ENCODE measurements at regions not wholly inside any gene's neighbourhood (a gene's known extent, or its start where the extent isn't known, plus 50 kb on each side); places are given as distances from the start of the nearest gene placed in this dataset.

- DNase-seq (ENCODE audit: extremely low read depth, low read depth) = no peak
- TF ChIP-seq, protein P1, sequence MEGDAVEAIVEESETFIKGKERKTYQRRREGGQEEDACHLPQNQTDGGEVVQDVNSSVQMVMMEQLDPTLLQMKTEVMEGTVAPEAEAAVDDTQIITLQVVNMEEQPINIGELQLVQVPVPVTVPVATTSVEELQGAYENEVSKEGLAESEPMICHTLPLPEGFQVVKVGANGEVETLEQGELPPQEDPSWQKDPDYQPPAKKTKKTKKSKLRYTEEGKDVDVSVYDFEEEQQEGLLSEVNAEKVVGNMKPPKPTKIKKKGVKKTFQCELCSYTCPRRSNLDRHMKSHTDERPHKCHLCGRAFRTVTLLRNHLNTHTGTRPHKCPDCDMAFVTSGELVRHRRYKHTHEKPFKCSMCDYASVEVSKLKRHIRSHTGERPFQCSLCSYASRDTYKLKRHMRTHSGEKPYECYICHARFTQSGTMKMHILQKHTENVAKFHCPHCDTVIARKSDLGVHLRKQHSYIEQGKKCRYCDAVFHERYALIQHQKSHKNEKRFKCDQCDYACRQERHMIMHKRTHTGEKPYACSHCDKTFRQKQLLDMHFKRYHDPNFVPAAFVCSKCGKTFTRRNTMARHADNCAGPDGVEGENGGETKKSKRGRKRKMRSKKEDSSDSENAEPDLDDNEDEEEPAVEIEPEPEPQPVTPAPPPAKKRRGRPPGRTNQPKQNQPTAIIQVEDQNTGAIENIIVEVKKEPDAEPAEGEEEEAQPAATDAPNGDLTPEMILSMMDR (IDR thresholded peaks at IDR 0.05; ENCODE audit: low read depth, low read length) = no peak
Observed at GRCh38 chr6:106849120-106849519, 125.4 kb downstream of the CD24 start.

DNA sequence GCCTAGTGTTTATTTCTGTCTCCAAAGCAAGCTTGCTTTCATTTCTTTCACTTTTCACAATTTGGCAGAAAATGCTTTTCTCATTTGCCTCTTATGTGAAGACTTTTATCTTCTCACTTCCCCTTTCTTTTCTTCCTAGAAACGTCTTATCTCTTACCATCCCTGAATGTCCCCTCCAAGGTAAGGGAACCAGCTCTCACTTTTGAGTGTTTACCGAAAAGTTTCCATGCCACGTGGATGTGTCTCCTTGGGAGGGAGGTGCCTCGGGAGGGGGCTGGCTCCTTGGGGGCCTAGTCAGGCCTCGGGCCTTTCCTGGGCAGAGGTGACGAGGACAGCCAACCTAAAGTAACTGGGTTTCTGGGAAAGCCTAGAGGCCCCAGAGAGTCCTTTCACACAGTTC, 127.4 kb downstream of the CD24 start:
- no peak for DNase-seq (ENCODE audit: extremely low read depth, low read depth)
- TF ChIP-seq, protein P1 (IDR thresholded peaks at IDR 0.05; ENCODE audit: low read depth, low read length) = no peak

GRCh38 chr6:106844930-106845329, 129.6 kb downstream of the CD24 start:
- TF ChIP-seq, protein P1 (IDR thresholded peaks at IDR 0.05; ENCODE audit: low read depth, low read length) = no peak
- DNase-seq (ENCODE audit: extremely low read depth, low read depth) = no peak

DNA sequence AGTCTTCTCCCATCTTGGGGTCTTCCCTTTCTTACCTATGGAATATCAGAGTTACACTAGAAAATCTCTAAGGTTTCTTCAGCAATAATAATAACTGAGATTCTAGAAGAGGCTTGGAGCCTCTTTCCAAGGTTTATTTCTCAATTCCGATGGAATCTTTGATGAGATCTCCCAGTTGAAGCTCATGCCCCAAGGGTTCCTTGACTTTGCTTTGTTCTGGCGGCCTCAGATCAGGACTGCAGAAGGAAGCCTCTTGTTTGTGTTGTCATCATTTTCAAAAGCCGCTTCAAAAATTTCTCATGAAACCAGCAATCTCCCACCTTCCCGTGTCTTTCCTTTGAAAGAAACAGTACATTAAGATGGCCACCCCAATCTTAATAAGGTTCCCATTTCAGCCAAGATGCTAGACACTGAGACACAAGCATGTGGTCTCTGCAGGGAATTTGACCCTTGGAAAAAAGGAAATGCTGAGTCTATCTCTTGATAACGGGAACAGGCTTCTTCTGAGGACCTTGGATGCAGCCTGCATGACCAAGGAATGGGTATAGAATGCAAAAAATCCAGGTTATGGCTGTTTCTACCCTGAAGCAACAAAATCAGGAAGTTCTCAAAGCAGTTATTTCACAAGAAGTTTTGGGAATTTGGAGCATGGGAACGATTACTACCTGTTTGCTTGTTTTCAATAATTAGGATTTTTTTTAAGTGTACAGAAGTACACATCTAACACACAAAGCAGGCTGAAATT, 141.6 kb downstream of the CD24 start:
- TF ChIP-seq, protein P1 (IDR thresholded peaks at IDR 0.05; ENCODE audit: low read depth, low read length) = no peak
- DNase-seq (ENCODE audit: extremely low read depth, low read depth) = no peak

DNA sequence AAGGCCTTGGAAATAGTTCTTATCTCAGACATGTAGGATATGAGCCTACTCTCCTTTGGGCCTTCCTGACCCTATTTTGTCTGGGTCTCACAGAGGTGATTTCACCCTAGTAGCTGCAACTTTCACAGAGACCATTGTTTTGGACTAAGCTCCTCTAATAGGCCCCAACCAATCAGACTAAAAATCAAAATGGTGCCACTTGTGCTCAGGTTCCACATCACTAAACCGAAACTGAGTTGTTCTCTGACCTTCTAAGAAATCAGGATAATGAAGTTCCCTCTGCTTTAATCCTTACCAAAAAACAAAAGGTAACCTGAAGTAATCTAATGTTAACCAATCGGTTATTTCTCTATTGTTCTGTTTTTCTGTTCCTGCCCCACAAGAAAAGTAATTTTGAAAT, 143.6 kb downstream of the CD24 start:
- TF ChIP-seq, protein P1 (IDR thresholded peaks at IDR 0.05; ENCODE audit: low read depth, low read length) = no peak
- no peak for DNase-seq (ENCODE audit: extremely low read depth, low read depth)

- TF ChIP-seq, protein P1 (IDR thresholded peaks at IDR 0.05; ENCODE audit: low read depth, low read length) = no peak
- DNase-seq (ENCODE audit: extremely low read depth, low read depth) = no peak
Observed at GRCh38 chr6:106829451-106829850, 145.1 kb downstream of the CD24 start.

- TF ChIP-seq, protein P1 (IDR thresholded peaks at IDR 0.05; ENCODE audit: low read depth, low read length) = no peak
- DNase-seq (ENCODE audit: extremely low read depth, low read depth) = no peak
Observed at GRCh38 chr6:106827081-106827480, 147.4 kb downstream of the CD24 start.
